ENCODE measurements at regions not wholly inside any gene's neighbourhood (a gene's known extent, or its start where the extent isn't known, plus 50 kb on each side); places are given as distances from the start of the nearest gene placed in this dataset.

GRCh38 chr14:76264384-76264783 lies 111.6 kb upstream of the ESRRB start:
- WGBS (ENCODE audit: insufficient coverage) = 86% methylated on average over 4 of the region's 6 CpGs

GRCh38 chr14:76267322-76268046 lies 108.5 kb upstream of the ESRRB start:
- Histone ChIP-seq H3K27ac (ENCODE audit: low read depth, low read length) (no peak overlapping the region), H3K36me3 (ENCODE audit: control insufficient read depth, insufficient read depth, low read length) (no peaks in the 10 kb centered on the region), H3K9me3 (ENCODE audit: control insufficient read depth, insufficient read depth, low read length) (no peaks in the 10 kb centered on the region), H3K4me3 (ENCODE audit: low read depth, low read length) (peak overlapping the region; percentile 47), H3K27me3 (ENCODE audit: control insufficient read depth, insufficient read depth, low read length) (no peaks in the 10 kb centered on the region), H3K4me1 (ENCODE audit: control insufficient read depth, insufficient read depth, low read length) (peaks cover 9% of the 10 kb centered on the region)
- 45% methylated on average over 16 of the region's 27 CpGs for WGBS (ENCODE audit: insufficient coverage)
- peak in 5 of 6 donors; percentile 22 to 86 (median 49) for DNase-seq (ENCODE audit: low read depth in 4 of 6, low spot score in 6 of 6)

More at GRCh38 chr14:76264384-76264783, 111.6 kb upstream of the ESRRB start:
- no peak for DNase-seq (ENCODE audit: low read depth in 4 of 6, low spot score in 6 of 6)
- no peaks in the 10 kb centered on the region for H3K9me3 ChIP-seq (ENCODE audit: control insufficient read depth, insufficient read depth, low read length)
- no peak overlapping the region for H3K4me3 ChIP-seq (ENCODE audit: low read depth, low read length)
- no peaks in the 10 kb centered on the region for H3K27me3 ChIP-seq (ENCODE audit: control insufficient read depth, insufficient read depth, low read length)
- H3K36me3 ChIP-seq (ENCODE audit: control insufficient read depth, insufficient read depth, low read length) = no peaks in the 10 kb centered on the region
- no peak overlapping the region for H3K27ac ChIP-seq (ENCODE audit: low read depth, low read length)
- peaks cover 13% of the 10 kb centered on the region for H3K4me1 ChIP-seq (ENCODE audit: control insufficient read depth, insufficient read depth, low read length)

DNA sequence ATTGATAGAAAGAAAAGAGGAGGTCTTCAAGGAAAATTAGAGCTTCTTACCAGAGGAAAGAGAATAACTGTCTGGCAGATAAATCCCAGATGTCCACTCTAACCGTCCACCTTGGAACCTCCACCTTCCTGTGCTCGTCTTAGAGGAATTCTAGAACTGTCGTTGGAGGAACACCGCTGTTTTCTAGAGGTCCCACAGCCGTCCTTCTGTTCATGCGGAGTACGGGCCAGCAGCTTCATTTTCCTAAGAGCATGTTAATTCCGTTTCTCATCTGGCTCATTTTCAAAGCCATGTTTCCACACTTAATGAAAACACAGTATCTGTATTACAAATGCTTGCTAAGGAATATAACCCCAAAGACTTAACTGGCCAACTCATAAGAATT lies 107.9 kb upstream of the ESRRB start:
- 33% methylated on average over 8 of the region's 8 CpGs for WGBS (ENCODE audit: insufficient coverage)
- peaks cover 9% of the 10 kb centered on the region for H3K4me1 ChIP-seq (ENCODE audit: control insufficient read depth, insufficient read depth, low read length)
- no peak overlapping the region for H3K27ac ChIP-seq (ENCODE audit: low read depth, low read length)
- no peaks in the 10 kb centered on the region for H3K27me3 ChIP-seq (ENCODE audit: control insufficient read depth, insufficient read depth, low read length)
- DNase-seq (ENCODE audit: low read depth in 4 of 6, low spot score in 6 of 6) = peak in 4 of 6 donors; percentile 7 to 71 (median 36)
- no peaks in the 10 kb centered on the region for H3K9me3 ChIP-seq (ENCODE audit: control insufficient read depth, insufficient read depth, low read length)
- H3K4me3 ChIP-seq (ENCODE audit: low read depth, low read length) = peak overlapping the region; percentile 47
- H3K36me3 ChIP-seq (ENCODE audit: control insufficient read depth, insufficient read depth, low read length) = no peaks in the 10 kb centered on the region

- Histone ChIP-seq H3K4me1 (ENCODE audit: control insufficient read depth, insufficient read depth, low read length) (peaks cover 9% of the 10 kb centered on the region), H3K27ac (ENCODE audit: low read depth, low read length) (no peak overlapping the region), H3K4me3 (ENCODE audit: low read depth, low read length) (no peak overlapping the region), H3K36me3 (ENCODE audit: control insufficient read depth, insufficient read depth, low read length) (no peaks in the 10 kb centered on the region), H3K27me3 (ENCODE audit: control insufficient read depth, insufficient read depth, low read length) (no peaks in the 10 kb centered on the region), H3K9me3 (ENCODE audit: control insufficient read depth, insufficient read depth, low read length) (no peaks in the 10 kb centered on the region)
- WGBS (ENCODE audit: insufficient coverage) = 88% methylated on average over 7 of the region's 9 CpGs
- no peak for DNase-seq (ENCODE audit: low read depth in 4 of 6, low spot score in 6 of 6)
Measured at GRCh38 chr14:76268700-76269099, 107.2 kb upstream of the ESRRB start.

GRCh38 chr14:76271041-76271755 lies 104.7 kb upstream of the ESRRB start:
- WGBS (ENCODE audit: insufficient coverage) = no CpG with 5 or more reads among the region's 15 CpGs
- Histone ChIP-seq H3K36me3 (ENCODE audit: control insufficient read depth, insufficient read depth, low read length) (no peaks in the 10 kb centered on the region), H3K27ac (ENCODE audit: low read depth, low read length) (no peak overlapping the region), H3K4me3 (ENCODE audit: low read depth, low read length) (no peak overlapping the region), H3K27me3 (ENCODE audit: control insufficient read depth, insufficient read depth, low read length) (no peaks in the 10 kb centered on the region), H3K4me1 (ENCODE audit: control insufficient read depth, insufficient read depth, low read length) (peaks cover 9% of the 10 kb centered on the region), H3K9me3 (ENCODE audit: control insufficient read depth, insufficient read depth, low read length) (no peaks in the 10 kb centered on the region)
- DNase-seq (ENCODE audit: low read depth in 4 of 6, low spot score in 6 of 6) = peak in 2 of 6 donors; percentile 30 to 54

DNA sequence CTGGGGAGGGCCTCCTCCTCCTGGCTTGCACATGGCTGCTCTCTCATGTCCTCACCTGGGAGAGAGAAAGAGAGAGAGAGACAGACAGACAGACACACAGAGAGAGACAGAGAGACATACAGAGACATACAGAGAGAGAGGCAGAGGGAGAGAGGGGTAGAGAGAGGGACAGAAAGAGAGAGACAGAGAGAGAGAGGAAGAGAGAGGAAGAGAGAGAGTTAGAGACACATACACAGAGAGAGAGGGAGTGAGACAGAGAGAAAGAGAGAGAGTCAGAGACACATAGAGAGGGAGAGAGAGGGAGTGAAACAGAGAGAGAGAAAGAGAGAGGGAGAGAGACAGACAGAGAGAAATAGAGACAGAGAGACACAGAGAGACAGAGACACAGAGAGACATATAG lies 103.6 kb upstream of the ESRRB start:
- no peak for DNase-seq (ENCODE audit: low read depth in 4 of 6, low spot score in 6 of 6)
- H3K36me3 ChIP-seq (ENCODE audit: control insufficient read depth, insufficient read depth, low read length) = no peaks in the 10 kb centered on the region
- H3K4me3 ChIP-seq (ENCODE audit: low read depth, low read length) = no peak overlapping the region

GRCh38 chr14:76272774-76273173 lies 103.2 kb upstream of the ESRRB start:
- Histone ChIP-seq H3K27me3 (ENCODE audit: control insufficient read depth, insufficient read depth, low read length) (no peaks in the 10 kb centered on the region), H3K27ac (ENCODE audit: low read depth, low read length) (no peak overlapping the region), H3K4me3 (ENCODE audit: low read depth, low read length) (no peak overlapping the region), H3K36me3 (ENCODE audit: control insufficient read depth, insufficient read depth, low read length) (no peaks in the 10 kb centered on the region), H3K4me1 (ENCODE audit: control insufficient read depth, insufficient read depth, low read length) (no peaks in the 10 kb centered on the region), H3K9me3 (ENCODE audit: control insufficient read depth, insufficient read depth, low read length) (no peaks in the 10 kb centered on the region)
- no peak for DNase-seq (ENCODE audit: low read depth in 4 of 6, low spot score in 6 of 6)

More for the DNA sequence above, 103.6 kb upstream of the ESRRB start:
- H3K4me1 ChIP-seq (ENCODE audit: control insufficient read depth, insufficient read depth, low read length) = peaks cover 4% of the 10 kb centered on the region
- no peaks in the 10 kb centered on the region for H3K27me3 ChIP-seq (ENCODE audit: control insufficient read depth, insufficient read depth, low read length)
- H3K9me3 ChIP-seq (ENCODE audit: control insufficient read depth, insufficient read depth, low read length) = no peaks in the 10 kb centered on the region
- H3K27ac ChIP-seq (ENCODE audit: low read depth, low read length) = no peak overlapping the region

GRCh38 chr14:76273346-76273745 lies 102.6 kb upstream of the ESRRB start:
- WGBS (ENCODE audit: insufficient coverage) = 83% methylated on average over 2 of the region's 2 CpGs
- no peak for DNase-seq (ENCODE audit: low read depth in 4 of 6, low spot score in 6 of 6)
- Histone ChIP-seq H3K36me3 (ENCODE audit: control insufficient read depth, insufficient read depth, low read length) (no peaks in the 10 kb centered on the region), H3K4me3 (ENCODE audit: low read depth, low read length) (no peak overlapping the region), H3K4me1 (ENCODE audit: control insufficient read depth, insufficient read depth, low read length) (no peaks in the 10 kb centered on the region), H3K27ac (ENCODE audit: low read depth, low read length) (no peak overlapping the region), H3K9me3 (ENCODE audit: control insufficient read depth, insufficient read depth, low read length) (no peaks in the 10 kb centered on the region), H3K27me3 (ENCODE audit: control insufficient read depth, insufficient read depth, low read length) (no peaks in the 10 kb centered on the region)

GRCh38 chr14:76274324-76274723 lies 101.6 kb upstream of the ESRRB start:
- no peak for DNase-seq (ENCODE audit: low read depth in 4 of 6, low spot score in 6 of 6)
- WGBS (ENCODE audit: insufficient coverage) = 90% methylated on average over 2 of the region's 3 CpGs
- no peaks in the 10 kb centered on the region for H3K36me3 ChIP-seq (ENCODE audit: control insufficient read depth, insufficient read depth, low read length)
- no peaks in the 10 kb centered on the region for H3K9me3 ChIP-seq (ENCODE audit: control insufficient read depth, insufficient read depth, low read length)
- no peaks in the 10 kb centered on the region for H3K27me3 ChIP-seq (ENCODE audit: control insufficient read depth, insufficient read depth, low read length)
- no peaks in the 10 kb centered on the region for H3K4me1 ChIP-seq (ENCODE audit: control insufficient read depth, insufficient read depth, low read length)
- H3K27ac ChIP-seq (ENCODE audit: low read depth, low read length) = no peak overlapping the region
- no peak overlapping the region for H3K4me3 ChIP-seq (ENCODE audit: low read depth, low read length)

- H3K36me3 ChIP-seq (ENCODE audit: control insufficient read depth, insufficient read depth, low read length) = no peaks in the 10 kb centered on the region
- H3K27ac ChIP-seq (ENCODE audit: low read depth, low read length) = no peak overlapping the region
- 77% methylated on average over 14 of the region's 14 CpGs for WGBS (ENCODE audit: insufficient coverage)
- H3K9me3 ChIP-seq (ENCODE audit: control insufficient read depth, insufficient read depth, low read length) = peaks cover 1% of the 10 kb centered on the region
- DNase-seq (ENCODE audit: low read depth in 4 of 6, low spot score in 6 of 6) = no peak
- H3K4me1 ChIP-seq (ENCODE audit: control insufficient read depth, insufficient read depth, low read length) = no peaks in the 10 kb centered on the region
- no peak overlapping the region for H3K4me3 ChIP-seq (ENCODE audit: low read depth, low read length)
- no peaks in the 10 kb centered on the region for H3K27me3 ChIP-seq (ENCODE audit: control insufficient read depth, insufficient read depth, low read length)
Measured at GRCh38 chr14:76277586-76278130, 98.3 kb upstream of the ESRRB start.
